Esophagus muscularis mucosa (tissue), 4 donors: ENCODE measurements at regions not wholly inside any gene's neighbourhood (a gene's known extent, or its start where the extent isn't known, plus 50 kb on each side); places are given as distances from the start of the nearest gene placed in this dataset.

Experiments used
- DNase-seq: peaks from one replicate; pipeline ENCODE4 v3.0.0-alpha.2; 2017; ENCODE audit errors: extremely low spot score
- H3K27ac ChIP-seq, 4 donors: fragments of 200-600 bp; sonication (generic); replicated peaks in 1 of 4; 1 replicate in 3 of 4; 2 replicates in 1 of 4; pipeline ENCODE4 v1.5.1; 2016 to 2019; ENCODE audit warnings: mild to moderate bottlenecking in 1 of 4
- H3K27me3 ChIP-seq, 4 donors: fragments of 200-600 bp; sonication (generic); one replicate each; pipeline versions ENCODE4 v1.5.1 to v1.6.0; 2016 to 2019
- H3K36me3 ChIP-seq, 4 donors: fragments of 200-600 bp; sonication (generic); one replicate each; pipeline ENCODE4 v1.5.1; 2016 to 2019
- H3K4me1 ChIP-seq, 4 donors: fragments of 200-600 bp; sonication (generic); one replicate each; pipeline ENCODE4 v1.5.1; 2016 to 2019
- H3K4me3 ChIP-seq, 4 donors: fragments of 200-600 bp; sonication (generic); 1 replicate in 2 of 4; 2 replicates in 2 of 4; pipeline ENCODE4 v1.5.1; 2016 to 2019; ENCODE audit warnings: mild to moderate bottlenecking in 4 of 4, moderate library complexity in 1 of 4
- H3K9me3 ChIP-seq, 4 donors: fragments of 200-600 bp; sonication (generic); 1 replicate in 3 of 4; 2 replicates in 1 of 4; pipeline ENCODE4 v1.5.1; 2016 to 2019
- CTCF ChIP-seq, 3 experiments: fragments of 200-600 bp in 2 of 3; fragments of 450-650 bp in 1 of 3; sonication (generic) in 2 of 3; IDR thresholded peaks; one replicate each; pipeline ENCODE4 v1.5.1; 2017 to 2019; ENCODE audit warnings: antibody characterized with exemption in 3 of 3, mild to moderate bottlenecking in 2 of 3, moderate library complexity in 1 of 3
- EP300 ChIP-seq: sonication (generic); formaldehyde crosslinking; IDR thresholded peaks from one replicate; pipeline ENCODE4 v1.6.1; 2017; ENCODE audit warnings: antibody characterized with exemption
- POLR2A ChIP-seq: fragments of 450-650 bp; IDR thresholded peaks from one replicate; pipeline ENCODE4 v1.6.1; 2017; ENCODE audit warnings: antibody characterized with exemption, moderate library complexity, mild to moderate bottlenecking, low read depth
- POLR2AphosphoS5 ChIP-seq, 2 donors: sonication (generic); formaldehyde crosslinking; IDR thresholded peaks; one replicate each; pipeline ENCODE4 v1.6.1; 2017; ENCODE audit warnings: antibody characterized with exemption in 2 of 2
- WGBS: methylation state at CpG from one replicate; pipeline ENCODE4 v1.1.5; 2018; 5-methylcytosine and 5-hydroxymethylcytosine counted together
- intact Hi-C: fragments of 100-400 bp; cut with DNase I; formaldehyde crosslinking; loops from one replicate; pipeline ENCODE4 v1.15.1; 2023

DNA sequence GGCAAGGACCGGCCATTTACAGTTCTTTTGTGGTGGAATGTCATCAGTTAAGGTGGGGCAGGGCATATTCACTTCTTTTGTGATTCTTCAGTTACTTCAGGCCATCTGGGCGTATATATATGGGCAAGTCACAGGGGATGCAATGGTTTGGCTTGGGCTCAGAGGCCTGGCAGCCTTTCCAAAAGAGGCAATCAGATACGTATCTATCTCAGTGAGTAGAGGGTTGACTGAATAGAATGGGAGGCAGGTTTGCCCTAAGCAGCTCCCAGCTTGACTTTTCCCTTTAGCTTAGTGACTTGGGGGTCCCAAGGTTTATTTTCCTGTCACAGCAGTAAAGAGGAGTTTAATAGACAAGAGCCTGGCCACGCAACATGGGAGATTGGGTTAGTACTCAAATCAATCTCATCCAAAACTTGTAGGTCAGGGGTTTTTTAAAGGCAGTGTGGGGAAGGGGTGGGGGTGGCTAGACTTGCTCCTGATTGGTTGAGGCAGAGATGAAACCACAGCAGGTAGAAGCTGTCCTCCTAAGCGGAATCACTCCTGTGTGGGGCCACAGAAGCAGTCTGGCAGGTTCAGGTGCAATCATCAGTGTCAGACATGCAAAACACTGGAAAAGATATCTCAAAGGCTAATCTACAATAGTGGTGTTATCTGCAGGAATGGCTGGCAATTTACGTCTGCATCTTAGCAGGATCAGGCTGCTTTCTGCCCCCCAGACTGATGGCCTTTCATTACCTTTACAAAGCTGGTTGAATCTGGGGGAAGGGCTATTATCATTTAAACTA is 112.9 kb downstream of the TLR5 start:
- H3K9me3 ChIP-seq, result no peaks in the 10 kb centered on the region
- DNase-seq, result no peak
- 94% methylated on average over 6 of the region's 6 CpGs for WGBS
- H3K4me1 ChIP-seq, result peaks cover 0 to 4% (median 0%) of the 10 kb centered on the region in 4 donors
- H3K4me3 ChIP-seq, result no peak overlapping the region
- H3K27ac ChIP-seq, result no peak overlapping the region
- intact Hi-C loops, result no loop called here
- TF ChIP-seq CTCF (IDR thresholded peaks at IDR 0.05) (no peak), POLR2AphosphoS5 (IDR thresholded peaks at IDR 0.05) (no peak), EP300 (no peak), POLR2A (no peak)
- H3K36me3 ChIP-seq, result no peaks in the 10 kb centered on the region
- no peaks in the 10 kb centered on the region for H3K27me3 ChIP-seq

- no peaks in the 10 kb centered on the region for H3K36me3 ChIP-seq
- WGBS, result 91% methylated on average over 8 of the region's 8 CpGs
- no peak overlapping the region for H3K4me3 ChIP-seq
- no peaks in the 10 kb centered on the region for H3K27me3 ChIP-seq
- H3K27ac ChIP-seq, result peak overlapping the region in 1 of 4 donors; percentile 21
- H3K9me3 ChIP-seq, result no peaks in the 10 kb centered on the region
- peaks cover 0 to 4% (median 0%) of the 10 kb centered on the region in 4 donors for H3K4me1 ChIP-seq
- DNase-seq, result no peak
- TF ChIP-seq EP300 (no peak), CTCF (IDR thresholded peaks at IDR 0.05) (no peak), POLR2A (no peak), POLR2AphosphoS5 (IDR thresholded peaks at IDR 0.05) (no peak)
- intact Hi-C loops, result no loop called here
These were observed 112.1 kb downstream of the TLR5 start for GRCh38 chr1:223030871-223031400.

- DNase-seq, result no peak
- H3K4me1 ChIP-seq, result peaks cover 0 to 4% (median 0%) of the 10 kb centered on the region in 4 donors
- H3K27ac ChIP-seq, result peak overlapping the region in 3 of 4 donors; percentile 25 to 55 (median 42)
- H3K27me3 ChIP-seq, result no peaks in the 10 kb centered on the region
- intact Hi-C loops, result no loop called here
- WGBS, result 62% methylated on average over 9 of the region's 11 CpGs
- H3K4me3 ChIP-seq, result no peak overlapping the region
- no peak for TF ChIP-seq CTCF (IDR thresholded peaks at IDR 0.05)
- peak; percentile 11 to 34 for TF ChIP-seq POLR2AphosphoS5 (IDR thresholded peaks at IDR 0.05)
- no peak for TF ChIP-seq EP300
- TF ChIP-seq POLR2A, result no peak
- no peaks in the 10 kb centered on the region for H3K36me3 ChIP-seq
- H3K9me3 ChIP-seq, result no peaks in the 10 kb centered on the region
These were observed 111.1 kb downstream of the TLR5 start for GRCh38 chr1:223031733-223032601.

DNA sequence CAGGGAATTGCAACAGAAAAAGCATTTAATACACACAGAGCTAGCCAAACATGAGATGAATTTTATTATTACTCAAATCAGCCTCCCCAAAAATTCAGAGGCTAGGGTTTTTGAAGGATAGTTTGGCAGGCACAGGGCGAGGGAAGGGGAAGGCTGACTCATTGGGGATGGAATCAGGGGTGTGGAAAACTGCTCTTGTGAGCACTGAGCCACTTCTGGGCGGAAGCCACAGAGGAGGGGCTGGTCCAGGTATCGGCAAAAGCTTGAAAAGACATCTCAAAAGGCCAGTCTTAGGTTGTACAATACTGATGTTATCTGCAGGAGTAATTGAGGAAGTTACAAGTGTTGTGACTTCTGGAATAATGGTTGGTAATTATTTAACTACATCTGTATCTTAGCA is 109.4 kb downstream of the TLR5 start:
- intact Hi-C loops, result no loop called here
- Histone ChIP-seq H3K4me3 (no peak overlapping the region), H3K27ac (no peak overlapping the region), H3K4me1 (peaks cover 0 to 4% (median 0%) of the 10 kb centered on the region in 4 donors), H3K36me3 (no peaks in the 10 kb centered on the region), H3K27me3 (no peaks in the 10 kb centered on the region), H3K9me3 (no peaks in the 10 kb centered on the region)
- DNase-seq, result no peak
- WGBS, result 75% methylated on average over 3 of the region's 3 CpGs
- no peak for TF ChIP-seq POLR2AphosphoS5 (IDR thresholded peaks at IDR 0.05)
- TF ChIP-seq POLR2A, result no peak
- no peak for TF ChIP-seq CTCF (IDR thresholded peaks at IDR 0.05)
- TF ChIP-seq EP300, result no peak
